ENCODE measurements at regions not wholly inside any gene's neighbourhood (a gene's known extent, or its start where the extent isn't known, plus 50 kb on each side); places are given as distances from the start of the nearest gene placed in this dataset.

DNA sequence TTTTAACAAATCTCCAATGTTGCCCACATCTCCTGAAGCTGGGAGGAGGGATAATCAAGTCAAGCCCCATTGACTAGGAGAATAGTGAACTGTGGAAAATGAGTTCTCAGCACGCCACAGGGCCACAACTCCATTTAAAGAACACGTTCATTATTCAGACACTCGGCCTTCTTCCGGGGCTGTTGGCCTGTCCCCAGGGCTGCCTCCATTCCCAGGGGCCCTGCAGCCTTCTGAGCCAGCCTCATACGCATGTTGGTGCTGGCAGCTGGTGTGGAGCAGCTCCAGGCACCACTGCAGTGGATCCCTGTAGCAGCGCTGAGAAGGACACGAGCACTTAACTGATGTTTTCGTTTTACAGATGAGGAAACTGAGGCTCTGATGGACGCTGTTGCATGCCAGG, 87.5 kb upstream of the RCN1 start:
- no peak for DNase-seq (ENCODE audit: low read depth in 3 of 3, low spot score in 1 of 3)

DNA sequence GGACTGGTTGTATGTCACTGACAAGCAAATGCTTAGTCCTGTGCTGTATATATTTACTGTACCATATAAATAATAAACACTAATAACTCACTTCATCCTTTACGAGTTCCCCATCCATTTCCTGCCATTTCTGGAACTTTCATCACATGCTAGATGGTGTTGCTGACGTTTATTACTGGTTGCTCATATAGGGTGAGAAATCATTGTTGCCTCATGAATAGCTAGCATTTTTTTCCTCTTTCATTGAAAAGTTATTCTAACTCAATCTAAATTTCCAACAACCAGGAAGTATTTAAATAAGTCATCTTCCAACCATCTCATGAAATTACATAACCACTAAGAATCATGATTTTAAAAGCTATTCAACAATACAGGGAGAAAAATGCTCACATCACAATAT, 88.6 kb upstream of the RCN1 start:
- DNase-seq (ENCODE audit: low read depth in 3 of 3, low spot score in 1 of 3), result no peak

DNA sequence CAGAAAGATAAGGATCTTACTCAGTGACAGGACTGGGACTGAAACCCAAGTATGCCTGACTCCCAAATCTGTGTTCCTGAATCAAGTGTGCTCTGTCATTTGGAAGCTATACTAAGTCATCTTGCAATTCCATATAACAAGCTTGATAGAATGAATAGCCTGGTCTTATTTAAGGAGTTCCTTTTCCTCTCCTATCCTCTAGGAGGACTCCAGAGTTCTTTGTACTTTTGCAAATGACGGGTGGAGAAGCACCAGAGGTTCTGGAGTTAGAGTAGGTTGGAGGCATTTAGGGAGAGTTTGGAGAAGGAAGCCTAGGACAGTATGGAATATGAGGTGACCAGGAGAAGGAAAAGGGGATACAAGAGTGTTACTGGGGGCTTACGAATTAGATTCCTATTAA, 92.9 kb upstream of the RCN1 start:
- DNase-seq (ENCODE audit: low read depth in 3 of 3, low spot score in 1 of 3), result no peak

DNA sequence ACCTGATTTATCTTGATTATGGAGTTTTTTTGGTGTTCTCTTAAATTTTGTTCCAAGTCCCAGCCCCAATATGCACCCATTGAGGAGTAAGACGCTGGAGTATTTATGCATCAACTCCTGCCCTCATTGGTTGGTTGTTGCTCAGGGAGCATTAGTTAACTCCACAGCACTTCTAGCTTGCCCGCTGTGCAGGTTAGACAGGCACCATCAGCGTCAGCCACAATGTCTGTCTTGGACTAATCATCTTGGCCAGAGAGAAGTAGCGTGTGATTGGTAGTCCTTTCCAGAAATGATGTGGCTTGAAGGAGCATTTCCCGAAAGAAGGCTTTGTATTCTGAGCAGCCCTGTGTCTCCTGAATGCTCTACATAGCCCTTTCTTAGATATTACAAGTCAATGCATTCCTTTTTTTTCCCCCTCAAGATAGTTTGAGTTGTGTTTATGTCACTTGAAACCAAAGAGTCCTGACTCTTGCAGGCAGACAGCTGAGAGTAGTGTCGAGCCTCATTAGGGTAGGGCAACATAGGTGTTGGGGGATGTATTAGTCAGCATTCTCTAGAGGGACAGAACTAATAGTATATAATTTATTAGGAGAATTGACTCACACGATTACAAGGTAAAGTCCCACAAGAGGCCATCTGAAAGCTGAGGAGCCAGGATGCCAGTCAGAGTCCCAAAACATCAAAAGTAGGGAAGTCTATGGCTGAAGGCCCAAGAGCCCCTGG, 94.6 kb upstream of the RCN1 start:
- DNase-seq (ENCODE audit: low read depth in 3 of 3, low spot score in 1 of 3), result no peak

DNA sequence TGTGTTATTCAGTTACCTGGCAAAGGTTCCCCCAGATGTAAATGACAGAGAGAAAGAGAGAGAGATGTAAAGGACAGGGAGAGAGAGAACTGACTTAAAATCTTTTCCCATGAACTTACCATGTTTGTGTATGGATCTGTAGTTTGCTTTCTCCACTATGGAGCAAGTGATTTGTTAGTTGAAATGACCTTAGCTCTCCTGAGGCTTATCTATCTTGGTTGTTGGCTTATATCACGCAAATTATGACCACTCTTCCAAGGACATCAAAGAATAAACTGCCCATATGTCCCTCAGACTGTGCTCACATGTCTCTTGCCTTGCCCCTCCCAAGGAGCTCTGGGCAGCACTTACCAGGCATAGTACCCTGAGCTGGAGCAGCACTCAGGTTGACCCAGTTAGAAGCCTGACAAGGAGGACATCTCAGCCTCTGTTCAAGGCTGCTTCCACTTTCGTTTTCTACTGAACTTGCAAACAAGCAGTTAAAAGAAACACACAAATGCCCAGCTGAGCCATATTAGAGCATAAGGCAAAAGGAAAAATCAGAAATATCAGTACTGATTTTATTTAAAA, 95.3 kb upstream of the RCN1 start:
- DNase-seq (ENCODE audit: low read depth in 3 of 3, low spot score in 1 of 3), result no peak

DNA sequence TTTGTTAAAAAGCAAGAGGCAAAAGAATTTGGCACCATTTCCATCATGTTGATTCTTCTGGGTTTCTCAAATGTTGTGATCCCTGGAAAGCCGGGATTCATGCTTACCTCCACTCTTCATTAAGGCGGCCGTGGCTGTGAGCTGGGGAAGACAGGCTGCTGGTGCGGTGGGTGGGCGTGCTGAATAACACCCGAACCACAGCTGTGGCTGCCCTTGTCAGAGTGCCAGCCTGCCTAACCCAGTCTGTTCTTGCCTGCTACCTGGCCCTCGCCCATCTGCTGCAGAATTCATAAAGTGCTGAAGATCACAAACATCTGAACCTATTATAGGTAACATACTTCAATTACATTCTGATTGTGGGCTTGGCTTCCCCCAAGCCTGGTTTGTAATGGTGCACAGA, 95.8 kb upstream of the RCN1 start:
- DNase-seq (ENCODE audit: low read depth in 3 of 3, low spot score in 1 of 3), result no peak

DNA sequence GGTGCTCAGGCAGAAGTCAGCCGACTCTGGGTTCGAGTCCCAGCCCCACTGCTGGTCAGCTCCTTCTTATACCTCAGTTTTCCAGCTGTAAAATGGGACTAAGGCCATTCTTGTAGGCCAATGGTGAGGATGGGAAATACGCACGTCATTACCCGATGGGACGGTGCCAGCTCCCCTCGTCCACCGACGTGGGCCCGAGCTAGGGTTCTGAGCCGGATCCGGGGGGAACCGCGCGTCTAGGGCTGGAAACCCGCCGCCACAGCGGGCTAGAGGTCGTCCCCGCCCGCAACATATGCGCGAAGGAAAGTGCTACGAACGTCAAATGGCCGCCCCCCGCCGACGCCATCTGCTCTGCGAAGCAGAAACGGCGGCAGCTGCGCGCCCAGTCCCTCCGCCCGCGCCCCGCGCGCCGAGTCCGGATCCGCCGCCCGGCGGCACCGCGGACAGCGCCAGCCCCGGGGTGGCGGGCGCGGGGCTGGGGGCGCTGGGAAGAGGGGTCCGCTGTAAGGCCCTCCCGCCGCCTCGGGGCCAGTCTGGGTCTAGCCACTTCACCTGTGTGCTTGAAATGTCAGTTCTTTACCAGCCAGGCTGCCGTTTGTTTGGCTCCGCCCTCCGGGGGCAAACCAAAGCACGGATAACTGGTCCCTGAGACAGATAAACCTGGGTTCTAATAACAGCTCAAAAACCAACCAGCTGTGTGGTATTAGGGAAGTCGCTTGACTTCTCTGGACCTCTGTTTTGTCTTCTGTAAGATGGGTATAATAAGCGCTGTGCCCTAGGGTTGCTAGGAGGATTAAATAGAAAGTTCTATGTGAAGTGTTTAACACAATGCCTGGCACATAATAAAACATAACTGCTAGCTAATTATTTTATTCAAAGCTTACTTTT, 103.5 kb upstream of the RCN1 start:
- DNase-seq (ENCODE audit: low read depth in 3 of 3, low spot score in 1 of 3), result no peak

DNA sequence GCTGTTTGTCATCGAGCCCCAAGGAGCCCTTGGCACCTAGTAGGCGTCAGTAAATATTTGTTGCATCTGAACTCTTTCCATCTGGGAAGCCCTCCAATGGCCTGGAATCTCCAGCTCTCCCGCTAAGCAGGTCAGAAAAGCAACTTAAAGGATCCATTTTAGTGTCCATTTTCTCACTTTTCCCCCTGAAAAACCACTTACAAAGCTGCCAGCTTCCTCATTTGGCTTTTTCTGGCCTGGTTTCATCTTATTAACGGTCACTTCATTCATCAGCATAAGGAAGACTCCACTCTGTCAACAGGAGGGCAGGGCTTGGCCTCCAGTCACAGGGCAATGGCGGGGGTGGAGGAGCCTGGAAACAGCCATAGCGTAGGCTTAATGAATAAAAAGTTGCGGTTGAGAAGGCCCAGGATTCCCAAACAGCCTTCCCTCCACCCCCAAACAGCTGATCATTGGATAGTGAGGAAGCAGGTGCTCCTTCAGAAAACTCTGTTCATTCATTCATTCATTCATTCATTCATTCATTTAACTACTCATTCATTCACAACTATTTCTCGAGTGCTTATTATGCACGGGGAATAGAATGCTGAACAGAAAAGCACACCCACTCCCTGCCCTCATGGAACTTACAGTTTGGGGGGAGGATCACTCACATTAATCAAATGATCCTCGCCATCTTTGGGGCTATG, 104.5 kb upstream of the RCN1 start:
- no peak for DNase-seq (ENCODE audit: low read depth in 3 of 3, low spot score in 1 of 3)

DNA sequence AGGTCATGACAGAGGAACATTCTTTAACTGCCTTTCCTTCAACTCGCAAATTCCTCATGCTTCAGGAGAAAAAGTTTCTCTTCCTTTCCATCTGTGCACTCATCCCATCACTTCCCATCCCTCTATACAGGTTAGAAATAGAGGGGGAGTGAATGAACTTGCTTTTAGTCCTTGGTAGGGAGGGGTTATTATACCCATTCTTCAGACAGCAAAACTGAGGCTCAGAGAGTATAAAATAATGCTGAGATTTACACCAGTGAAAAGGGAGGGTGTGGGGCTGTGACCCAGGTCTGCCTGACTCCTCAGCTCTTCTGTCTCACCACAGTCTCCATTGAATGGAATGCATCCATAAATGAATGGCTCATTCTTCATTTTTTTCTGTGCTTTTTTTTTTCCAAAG, 109.4 kb upstream of the RCN1 start:
- no peak for DNase-seq (ENCODE audit: low read depth in 3 of 3, low spot score in 1 of 3)

DNA sequence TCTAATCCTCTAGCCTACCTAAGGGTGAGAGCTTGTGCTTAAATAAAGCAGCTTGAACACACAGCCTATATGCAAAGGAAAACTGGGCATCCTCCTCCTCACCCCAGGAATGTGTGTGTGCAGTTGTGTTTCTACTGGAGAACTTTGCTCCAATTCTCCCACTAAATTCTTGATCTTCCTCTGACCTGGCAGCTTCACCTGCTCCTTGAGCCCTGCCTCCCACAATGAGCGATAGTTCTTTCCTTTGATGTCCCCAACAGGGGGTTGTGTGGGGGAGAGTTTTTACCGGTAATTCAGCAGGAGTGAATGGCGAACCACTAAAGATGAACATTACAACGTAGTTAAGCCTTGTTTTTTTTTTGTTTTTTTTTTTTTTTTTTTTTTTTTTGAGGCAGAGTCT, 113.5 kb upstream of the RCN1 start:
- DNase-seq (ENCODE audit: low read depth in 3 of 3, low spot score in 1 of 3), result no peak

DNA sequence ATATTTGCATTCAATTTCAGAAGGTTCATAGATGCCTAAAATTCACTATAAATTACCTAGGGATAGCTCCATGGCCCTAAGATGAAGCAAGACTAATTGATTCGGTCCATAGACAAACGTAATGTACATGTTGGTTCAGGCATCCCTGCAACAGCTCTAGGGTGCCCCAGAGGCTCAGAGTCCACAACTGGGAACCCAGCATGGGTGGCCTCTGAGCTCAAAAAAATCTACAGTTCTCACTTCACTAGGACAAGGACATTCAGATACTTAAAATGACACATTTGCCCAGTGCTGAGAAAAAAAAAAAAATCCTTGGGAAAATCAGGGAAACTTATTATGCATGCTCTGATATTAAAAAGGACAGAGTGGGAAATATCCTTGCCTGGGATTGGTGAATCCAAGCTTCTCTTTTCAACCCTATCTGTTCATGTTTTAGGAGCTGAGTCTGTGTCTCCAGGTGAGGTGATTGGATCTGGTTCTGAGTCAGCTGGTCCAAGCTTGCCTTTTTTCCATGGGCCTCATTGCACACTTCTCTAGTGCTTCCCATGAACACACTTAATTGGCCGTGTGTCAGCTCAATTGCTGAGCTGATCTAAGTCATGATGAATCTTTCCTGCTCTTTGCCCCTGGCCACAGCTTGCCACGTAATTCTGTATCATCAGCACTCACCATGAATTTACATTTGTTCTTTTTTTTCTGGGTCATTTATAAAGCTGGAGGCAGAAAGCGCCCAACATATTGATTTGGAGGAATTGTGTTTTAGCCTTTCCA, 116.3 kb upstream of the RCN1 start:
- no peak for DNase-seq (ENCODE audit: low read depth in 3 of 3, low spot score in 1 of 3)

DNA sequence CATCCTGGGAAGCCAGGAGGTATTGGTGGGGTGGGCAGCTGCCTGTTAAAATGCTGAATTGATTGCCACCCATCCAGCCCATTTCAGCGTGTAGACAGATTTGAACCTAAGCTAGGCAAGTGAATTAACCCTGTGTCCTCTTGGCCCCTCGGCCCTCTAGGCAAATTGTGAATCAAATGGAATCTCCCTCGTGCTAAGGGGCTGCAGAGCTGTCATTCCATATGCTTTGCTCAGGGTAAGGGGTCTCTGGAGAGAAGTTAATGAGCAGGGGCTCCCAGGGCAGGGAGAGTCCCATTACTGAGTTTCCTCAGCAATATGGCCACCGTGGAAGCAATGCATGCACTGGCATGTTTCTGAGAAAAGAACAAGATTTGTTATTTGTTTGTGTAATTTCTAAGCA, 117.7 kb upstream of the RCN1 start:
- DNase-seq (ENCODE audit: low read depth in 3 of 3, low spot score in 1 of 3), result no peak

DNA sequence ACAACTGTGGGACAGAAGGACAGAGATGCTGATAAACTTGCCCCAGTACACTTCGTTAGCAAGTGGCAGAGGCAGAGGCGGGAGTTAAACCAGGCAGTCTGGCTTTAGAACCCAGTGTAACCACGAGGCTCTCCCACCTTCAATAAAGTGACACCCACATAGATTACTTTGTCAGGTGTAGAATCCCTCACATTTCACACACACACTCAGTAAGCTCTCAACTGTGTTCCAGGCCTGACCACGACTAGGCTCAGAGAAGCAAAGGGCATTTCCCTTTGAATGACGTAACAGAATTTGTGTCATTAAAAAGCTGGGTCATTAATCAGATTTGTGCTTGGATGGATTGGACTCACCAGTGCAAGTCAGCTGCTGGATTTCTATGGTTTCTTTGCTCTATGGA, 118.3 kb upstream of the RCN1 start:
- no peak for DNase-seq (ENCODE audit: low read depth in 3 of 3, low spot score in 1 of 3)

DNA sequence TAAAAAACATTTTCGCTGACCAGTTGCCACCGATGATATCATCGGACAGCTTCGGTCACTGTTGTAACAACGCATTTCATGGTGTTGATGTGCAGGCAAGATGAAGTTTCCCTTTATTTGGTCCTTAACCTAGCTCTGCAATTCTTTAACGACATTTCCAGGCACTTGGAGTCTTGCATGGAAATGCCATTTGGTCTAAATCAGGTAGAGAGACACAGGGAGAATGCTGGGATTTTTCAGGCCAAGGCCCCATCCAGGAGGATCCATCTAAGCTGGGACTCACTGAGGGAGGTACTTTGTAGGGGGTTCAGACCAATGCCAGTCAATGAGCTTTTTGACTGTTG, 121.5 kb upstream of the RCN1 start:
- DNase-seq (ENCODE audit: low read depth in 3 of 3, low spot score in 1 of 3), result no peak

DNA sequence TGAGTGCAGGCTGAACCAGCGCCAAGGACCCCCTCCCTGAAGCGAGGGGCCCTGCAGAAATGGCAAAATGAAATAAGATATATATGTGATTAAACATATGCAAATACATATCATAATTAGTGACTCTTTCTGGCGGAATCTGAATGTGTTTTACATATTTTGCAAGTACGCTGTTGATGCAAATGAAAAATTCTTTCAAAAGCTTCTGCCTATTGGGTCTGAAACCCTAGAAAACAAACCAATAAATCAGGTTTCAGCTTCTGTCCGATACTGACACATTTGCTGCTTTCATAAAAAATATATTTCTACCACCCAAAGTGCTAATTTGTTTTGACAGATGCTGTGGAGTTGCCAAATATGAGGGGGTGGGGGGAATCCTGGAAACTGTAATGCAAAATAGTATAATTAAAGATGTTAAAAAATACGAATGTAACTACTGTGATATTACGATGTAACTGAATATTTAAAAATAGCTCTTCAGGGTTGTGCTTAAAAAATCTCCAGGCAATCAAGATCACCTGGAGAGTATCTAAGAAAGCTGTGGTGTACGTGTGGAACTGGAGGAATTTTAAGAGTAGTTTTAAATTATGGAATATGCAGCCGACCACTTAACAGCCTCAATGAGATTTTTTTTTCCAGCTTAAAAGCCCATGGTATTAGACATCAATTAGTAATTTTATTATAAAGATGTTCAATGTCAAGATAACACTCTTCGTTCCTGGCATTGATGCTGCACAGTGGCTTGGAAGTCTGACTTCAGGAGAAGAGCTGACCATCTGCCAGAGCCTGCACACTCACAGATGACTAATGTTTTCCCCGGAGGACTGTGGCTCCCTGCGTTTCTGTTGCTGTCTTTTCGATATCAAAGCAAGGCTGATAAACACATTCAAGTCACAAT, 122.2 kb upstream of the RCN1 start:
- no peak for DNase-seq (ENCODE audit: low read depth in 3 of 3, low spot score in 1 of 3)

DNA sequence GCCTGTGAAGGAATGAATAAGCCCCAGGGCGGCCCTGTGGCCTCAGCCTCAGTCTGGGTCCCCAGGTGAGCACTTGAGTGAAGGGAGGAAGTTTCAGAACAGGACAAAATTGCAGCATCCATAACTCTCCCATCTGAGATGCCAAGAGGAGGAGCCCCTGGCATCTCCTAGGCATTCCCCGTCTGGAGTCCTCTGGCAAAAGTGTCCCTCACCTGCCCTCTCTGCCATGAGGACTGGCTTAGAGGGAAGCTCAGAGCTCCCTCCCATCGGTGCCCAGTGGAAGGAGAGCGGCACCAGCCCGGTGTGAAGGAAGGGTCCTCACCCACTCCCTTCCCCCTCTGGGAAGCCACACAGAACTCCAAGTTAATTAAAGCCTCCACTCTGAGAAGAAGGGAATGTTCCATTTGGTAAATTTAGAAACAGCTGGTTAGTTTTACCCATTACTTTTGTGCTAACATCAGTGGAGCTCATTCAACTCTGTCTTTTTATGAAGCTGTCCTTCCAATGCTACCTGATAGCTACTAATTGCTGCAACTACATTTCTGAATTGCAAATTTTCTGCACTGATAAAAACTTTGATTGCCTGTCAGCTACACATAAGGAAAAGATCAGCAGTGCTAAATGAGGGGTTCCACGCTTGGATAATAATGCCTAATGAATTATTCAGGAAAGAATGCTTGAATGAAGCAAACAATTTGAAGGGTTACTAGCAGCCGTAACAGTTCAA, 123.3 kb upstream of the RCN1 start:
- DNase-seq (ENCODE audit: low read depth in 3 of 3, low spot score in 1 of 3), result no peak

DNA sequence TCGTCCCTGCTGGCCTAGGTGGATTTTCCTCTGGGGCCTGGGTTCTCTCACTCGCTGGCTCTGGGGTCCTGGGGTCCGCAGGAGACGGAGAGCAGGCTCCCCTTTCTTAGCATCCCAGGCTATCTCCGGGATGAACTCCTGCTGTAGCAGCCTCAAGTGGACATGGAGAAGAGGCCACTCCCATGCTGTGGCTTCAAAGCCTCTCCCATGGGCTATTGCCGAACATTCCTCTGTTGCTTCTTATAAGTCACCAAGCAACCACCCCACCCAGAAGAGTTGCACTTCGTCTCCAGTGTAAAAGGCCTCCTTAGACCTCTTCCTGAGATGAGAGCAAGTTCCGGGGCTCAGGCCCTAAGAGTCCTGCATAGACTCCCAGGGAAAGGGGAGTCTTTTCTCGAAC, 124.0 kb upstream of the RCN1 start:
- DNase-seq (ENCODE audit: low read depth in 3 of 3, low spot score in 1 of 3), result no peak

DNA sequence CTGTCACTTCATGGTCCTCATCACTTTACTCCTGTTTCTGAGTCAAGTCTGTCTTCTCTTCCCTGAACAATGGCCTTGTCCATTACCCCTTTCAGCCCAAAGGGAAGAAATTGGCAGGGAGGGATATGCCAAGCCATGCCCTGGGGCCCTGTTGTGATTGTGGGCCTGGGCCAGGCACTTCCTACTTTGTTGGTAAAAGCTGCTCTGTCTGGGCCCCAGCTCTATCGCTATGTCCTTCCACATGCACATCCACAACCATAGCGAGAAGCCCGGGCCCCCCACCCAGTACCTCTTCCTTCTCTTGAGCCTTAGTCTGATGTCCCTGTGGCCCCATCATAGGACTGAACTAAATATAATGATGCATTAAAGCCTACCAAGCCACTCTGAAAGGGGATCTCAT, 126.7 kb upstream of the RCN1 start:
- DNase-seq (ENCODE audit: low read depth in 3 of 3, low spot score in 1 of 3), result no peak

DNA sequence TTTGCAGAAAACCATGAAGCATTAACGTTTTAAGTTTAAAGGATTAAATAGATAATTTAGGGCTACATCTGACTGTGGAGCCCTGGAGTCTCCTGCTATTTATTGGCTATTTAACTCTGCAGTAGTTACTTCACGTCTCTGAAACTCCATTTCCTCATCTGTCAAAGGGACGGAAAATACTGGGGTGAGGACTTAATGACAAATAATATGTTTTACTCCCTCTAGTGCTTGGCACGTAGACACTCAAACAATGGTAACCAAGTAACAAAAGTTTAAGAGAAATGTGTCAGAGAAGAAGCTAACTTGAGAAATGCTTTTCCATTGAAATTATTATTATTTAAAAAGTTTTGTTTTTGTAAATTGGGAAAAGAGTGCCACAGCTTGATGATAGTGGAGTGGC, 130.7 kb upstream of the RCN1 start:
- DNase-seq (ENCODE audit: low read depth in 3 of 3, low spot score in 1 of 3), result no peak

DNA sequence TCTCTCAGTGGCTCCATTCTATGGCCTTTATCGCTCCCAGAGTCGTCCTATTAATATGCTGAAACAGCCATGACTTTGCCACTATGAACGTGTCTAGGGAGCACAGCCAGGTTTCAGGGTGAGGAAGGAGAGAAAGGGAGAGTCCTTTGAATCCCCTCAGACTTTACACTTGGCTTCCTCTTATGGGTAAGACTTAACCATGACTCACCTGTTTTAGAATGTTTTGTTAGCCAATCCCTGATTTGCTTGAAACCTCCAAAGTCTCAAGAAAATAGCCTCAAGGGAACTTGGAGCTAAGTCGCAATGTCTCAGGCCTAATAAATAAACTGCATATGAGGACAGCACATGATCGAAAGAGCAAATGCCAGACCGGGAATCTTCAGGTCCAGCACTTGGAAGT, 131.2 kb upstream of the RCN1 start:
- DNase-seq (ENCODE audit: low read depth in 3 of 3, low spot score in 1 of 3), result no peak

All from stimulated activated CD4-positive, alpha-beta T cell treated with anti-CD3 and anti-CD28 coated beads, TNF-alpha, amount 100 ng/mL, for 1 hour (primary cell).